ENCODE measurements at regions not wholly inside any gene's neighbourhood (a gene's known extent, or its start where the extent isn't known, plus 50 kb on each side); places are given as distances from the start of the nearest gene placed in this dataset.

DNA sequence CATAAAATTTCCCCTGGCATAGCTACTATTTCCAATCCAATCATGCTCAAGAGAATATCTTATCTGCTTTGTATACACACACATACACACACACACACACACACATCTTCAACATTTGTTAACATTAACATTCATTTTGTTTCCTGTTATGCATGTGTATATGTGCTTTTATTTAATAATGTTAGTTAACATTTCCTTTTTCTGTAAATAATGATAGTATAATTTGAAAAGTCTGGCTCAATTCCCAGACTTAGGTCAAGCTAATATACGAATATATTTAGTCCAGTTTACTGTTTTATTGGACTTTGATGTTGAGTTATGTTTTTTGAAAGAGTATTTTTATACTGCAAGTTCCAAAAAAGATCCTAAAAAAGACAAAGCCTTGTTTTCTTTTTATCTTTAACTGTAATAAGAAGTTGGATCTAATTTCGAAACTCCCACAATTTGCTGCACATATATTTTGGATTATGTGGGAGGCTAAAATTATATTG lies 1072.4 kb downstream of the EFNB2 start:
- no peaks in the 10 kb centered on the region for H3K9me2 ChIP-seq (ENCODE audit: insufficient read depth, low read length)
- H3K27ac ChIP-seq (ENCODE audit: low read depth, low read length, poor library complexity, severe bottlenecking), result no peak overlapping the region
- no peak overlapping the region for H2AFZ ChIP-seq (ENCODE audit: low read length)
- H3K79me2 ChIP-seq (ENCODE audit: insufficient read depth, low read depth, low read length), result no peaks in the 10 kb centered on the region
- BruUV-seq (replicated peaks), result no TSS peak
- intact Hi-C loops (cut with micrococcal nuclease; ENCODE audit: unreplicated experiment), result no loop called here
- no peaks in the 10 kb centered on the region for H4K20me1 ChIP-seq (ENCODE audit: insufficient read depth, low read length)
- POLR2A ChIA-PET, result no interaction called here
- no peaks in the 10 kb centered on the region for H3K4me1 ChIP-seq (ENCODE audit: insufficient read depth, low read length, poor library complexity, severe bottlenecking)
- DNase-seq (ENCODE audit: low spot score), result no peak
- no peak overlapping the region for H3K4me3 ChIP-seq (ENCODE audit: low read depth, low read length, poor library complexity, severe bottlenecking)
- TF ChIP-seq, protein P1, sequence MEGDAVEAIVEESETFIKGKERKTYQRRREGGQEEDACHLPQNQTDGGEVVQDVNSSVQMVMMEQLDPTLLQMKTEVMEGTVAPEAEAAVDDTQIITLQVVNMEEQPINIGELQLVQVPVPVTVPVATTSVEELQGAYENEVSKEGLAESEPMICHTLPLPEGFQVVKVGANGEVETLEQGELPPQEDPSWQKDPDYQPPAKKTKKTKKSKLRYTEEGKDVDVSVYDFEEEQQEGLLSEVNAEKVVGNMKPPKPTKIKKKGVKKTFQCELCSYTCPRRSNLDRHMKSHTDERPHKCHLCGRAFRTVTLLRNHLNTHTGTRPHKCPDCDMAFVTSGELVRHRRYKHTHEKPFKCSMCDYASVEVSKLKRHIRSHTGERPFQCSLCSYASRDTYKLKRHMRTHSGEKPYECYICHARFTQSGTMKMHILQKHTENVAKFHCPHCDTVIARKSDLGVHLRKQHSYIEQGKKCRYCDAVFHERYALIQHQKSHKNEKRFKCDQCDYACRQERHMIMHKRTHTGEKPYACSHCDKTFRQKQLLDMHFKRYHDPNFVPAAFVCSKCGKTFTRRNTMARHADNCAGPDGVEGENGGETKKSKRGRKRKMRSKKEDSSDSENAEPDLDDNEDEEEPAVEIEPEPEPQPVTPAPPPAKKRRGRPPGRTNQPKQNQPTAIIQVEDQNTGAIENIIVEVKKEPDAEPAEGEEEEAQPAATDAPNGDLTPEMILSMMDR (conservative IDR thresholded peaks at IDR 0.05; ENCODE audit: low read length), result no peak
- TF ChIP-seq EZH2phosphoT487 (IDR thresholded peaks at IDR 0.05; ENCODE audit: borderline replicate concordance, low read depth, low read length), result no peak
- CTCF ChIA-PET (ENCODE audit: unreplicated experiment), result no interaction called here
- H3K9me3 ChIP-seq (ENCODE audit: low read length), result no peaks in the 10 kb centered on the region
- H3K36me3 ChIP-seq (ENCODE audit: insufficient read depth, low read length), result no peaks in the 10 kb centered on the region
- H3K4me2 ChIP-seq (ENCODE audit: low read length), result no peak overlapping the region

DNA sequence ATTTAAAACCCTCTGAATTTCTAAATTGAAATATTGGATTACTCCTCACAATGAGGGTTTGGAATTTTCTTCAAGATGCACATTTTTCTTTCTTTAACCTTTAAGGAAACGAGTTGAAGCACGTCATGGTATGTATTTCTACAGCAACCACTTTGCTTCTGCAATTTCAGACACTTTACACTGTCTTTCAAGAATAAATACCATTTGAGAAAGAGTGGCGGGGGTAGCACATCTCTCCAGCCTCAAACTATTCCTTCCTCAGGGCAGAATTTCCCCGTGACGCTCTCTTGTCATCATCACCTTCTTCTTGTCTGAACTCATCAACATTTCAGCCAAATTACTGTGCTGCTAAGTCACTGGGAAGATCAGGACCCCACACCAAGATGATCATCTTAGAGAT lies 1073.4 kb downstream of the EFNB2 start:
- CTCF ChIA-PET (ENCODE audit: unreplicated experiment), result no interaction called here
- Histone ChIP-seq H3K4me2 (ENCODE audit: low read length) (no peak overlapping the region), H3K36me3 (ENCODE audit: insufficient read depth, low read length) (no peaks in the 10 kb centered on the region), H3K9me2 (ENCODE audit: insufficient read depth, low read length) (no peaks in the 10 kb centered on the region), H3K79me2 (ENCODE audit: insufficient read depth, low read depth, low read length) (no peaks in the 10 kb centered on the region), H2AFZ (ENCODE audit: low read length) (no peak overlapping the region), H3K4me3 (ENCODE audit: low read depth, low read length, poor library complexity, severe bottlenecking) (no peak overlapping the region), H3K9me3 (ENCODE audit: low read length) (no peaks in the 10 kb centered on the region), H3K27ac (ENCODE audit: low read depth, low read length, poor library complexity, severe bottlenecking) (no peak overlapping the region), H3K4me1 (ENCODE audit: insufficient read depth, low read length, poor library complexity, severe bottlenecking) (no peaks in the 10 kb centered on the region), H4K20me1 (ENCODE audit: insufficient read depth, low read length) (no peaks in the 10 kb centered on the region)
- BruUV-seq (replicated peaks), result no TSS peak
- DNase-seq (ENCODE audit: low spot score), result no peak
- POLR2A ChIA-PET, result no interaction called here
- no peak for TF ChIP-seq EZH2phosphoT487 (IDR thresholded peaks at IDR 0.05; ENCODE audit: borderline replicate concordance, low read depth, low read length)
- TF ChIP-seq, protein P1 (conservative IDR thresholded peaks at IDR 0.05; ENCODE audit: low read length), result no peak
- intact Hi-C loops (cut with micrococcal nuclease; ENCODE audit: unreplicated experiment), result no loop called here

DNA sequence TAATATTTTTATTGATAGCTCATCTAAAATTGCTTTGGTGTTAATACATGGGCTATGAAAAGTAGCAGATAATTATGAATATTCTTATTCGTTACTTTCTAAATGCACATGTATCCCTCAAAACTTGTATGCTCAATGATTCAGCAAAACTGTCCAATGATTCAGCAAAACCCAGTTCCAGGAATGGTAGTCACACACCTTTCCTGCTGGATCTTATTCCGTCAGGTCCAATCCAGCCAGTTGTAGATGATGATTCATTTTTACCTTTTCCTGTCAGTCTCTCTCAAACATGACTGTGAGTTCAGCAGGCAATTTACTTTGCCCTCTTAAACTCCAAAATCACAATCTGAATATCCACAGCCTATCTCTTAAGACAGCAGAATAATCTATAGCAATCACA lies 1082.6 kb downstream of the EFNB2 start:
- Histone ChIP-seq H3K36me3 (ENCODE audit: insufficient read depth, low read length) (no peaks in the 10 kb centered on the region), H2AFZ (ENCODE audit: low read length) (no peak overlapping the region), H4K20me1 (ENCODE audit: insufficient read depth, low read length) (no peaks in the 10 kb centered on the region), H3K79me2 (ENCODE audit: insufficient read depth, low read depth, low read length) (no peaks in the 10 kb centered on the region), H3K9me2 (ENCODE audit: insufficient read depth, low read length) (no peaks in the 10 kb centered on the region), H3K4me1 (ENCODE audit: insufficient read depth, low read length, poor library complexity, severe bottlenecking) (no peaks in the 10 kb centered on the region), H3K4me2 (ENCODE audit: low read length) (no peak overlapping the region), H3K4me3 (ENCODE audit: low read depth, low read length, poor library complexity, severe bottlenecking) (no peak overlapping the region), H3K27ac (ENCODE audit: low read depth, low read length, poor library complexity, severe bottlenecking) (no peak overlapping the region), H3K9me3 (ENCODE audit: low read length) (no peaks in the 10 kb centered on the region)
- TF ChIP-seq EZH2phosphoT487 (IDR thresholded peaks at IDR 0.05; ENCODE audit: borderline replicate concordance, low read depth, low read length), result no peak
- no peak for DNase-seq (ENCODE audit: low spot score)
- intact Hi-C loops (cut with micrococcal nuclease; ENCODE audit: unreplicated experiment), result no loop called here
- no TSS peak for BruUV-seq (replicated peaks)
- CTCF ChIA-PET (ENCODE audit: unreplicated experiment), result no interaction called here
- POLR2A ChIA-PET, result no interaction called here

All from OCI-LY7 (cell line).